ENCODE measurements at regions not wholly inside any gene's neighbourhood (a gene's known extent, or its start where the extent isn't known, plus 50 kb on each side); places are given as distances from the start of the nearest gene placed in this dataset.

- Mint-ChIP-seq H3K4me1 (ENCODE audit: low read depth) (no peaks in the 10 kb centered on the region), H3K9me3 (peaks cover 3% of the 10 kb centered on the region), H3K27ac (no peak overlapping the region), H3K36me3 (ENCODE audit: low read depth) (no peaks in the 10 kb centered on the region), H3K4me3 (no peak overlapping the region), H3K27me3 (ENCODE audit: insufficient read depth) (no peaks in the 10 kb centered on the region)
- DNase-seq (ENCODE audit: low spot score): no peak
- intact Hi-C loops (cut with micrococcal nuclease): no loop called here
Measured at GRCh38 chr13:47337781-47338507, 441.1 kb upstream of the HTR2A start.

GRCh38 chr13:47334173-47334572, 437.3 kb upstream of the HTR2A start:
- Mint-ChIP-seq H3K9me3 (no peaks in the 10 kb centered on the region), H3K4me3 (no peak overlapping the region), H3K27me3 (ENCODE audit: insufficient read depth) (no peaks in the 10 kb centered on the region), H3K36me3 (ENCODE audit: low read depth) (no peaks in the 10 kb centered on the region), H3K4me1 (ENCODE audit: low read depth) (no peaks in the 10 kb centered on the region), H3K27ac (no peak overlapping the region)
- intact Hi-C loops (cut with micrococcal nuclease): no loop called here
- DNase-seq (ENCODE audit: low spot score): no peak

- no peak overlapping the region for H3K4me3 Mint-ChIP-seq
- H3K36me3 Mint-ChIP-seq (ENCODE audit: low read depth): no peaks in the 10 kb centered on the region
- no peak overlapping the region for H3K27ac Mint-ChIP-seq
- no peak for DNase-seq (ENCODE audit: low spot score)
- no peaks in the 10 kb centered on the region for H3K4me1 Mint-ChIP-seq (ENCODE audit: low read depth)
- H3K9me3 Mint-ChIP-seq: no peaks in the 10 kb centered on the region
- no peaks in the 10 kb centered on the region for H3K27me3 Mint-ChIP-seq (ENCODE audit: insufficient read depth)
- intact Hi-C loops (cut with micrococcal nuclease): no loop called here
Measured at GRCh38 chr13:47332149-47332548, 435.3 kb upstream of the HTR2A start.

GRCh38 chr13:47330031-47330430, 433.2 kb upstream of the HTR2A start:
- no peaks in the 10 kb centered on the region for H3K4me1 Mint-ChIP-seq (ENCODE audit: low read depth)
- H3K36me3 Mint-ChIP-seq (ENCODE audit: low read depth): no peaks in the 10 kb centered on the region
- intact Hi-C loops (cut with micrococcal nuclease): no loop called here
- H3K4me3 Mint-ChIP-seq: no peak overlapping the region
- no peaks in the 10 kb centered on the region for H3K9me3 Mint-ChIP-seq
- H3K27me3 Mint-ChIP-seq (ENCODE audit: insufficient read depth): no peaks in the 10 kb centered on the region
- no peak for DNase-seq (ENCODE audit: low spot score)
- no peak overlapping the region for H3K27ac Mint-ChIP-seq

GRCh38 chr13:47327861-47328260, 431.0 kb upstream of the HTR2A start:
- DNase-seq (ENCODE audit: low spot score): no peak
- intact Hi-C loops (cut with micrococcal nuclease): no loop called here
- Mint-ChIP-seq H3K27ac (no peak overlapping the region), H3K36me3 (ENCODE audit: low read depth) (no peaks in the 10 kb centered on the region), H3K27me3 (ENCODE audit: insufficient read depth) (no peaks in the 10 kb centered on the region), H3K4me1 (ENCODE audit: low read depth) (no peaks in the 10 kb centered on the region), H3K4me3 (no peak overlapping the region), H3K9me3 (no peaks in the 10 kb centered on the region)

- Mint-ChIP-seq H3K36me3 (ENCODE audit: low read depth) (no peaks in the 10 kb centered on the region), H3K4me3 (no peak overlapping the region), H3K4me1 (ENCODE audit: low read depth) (no peaks in the 10 kb centered on the region), H3K27me3 (ENCODE audit: insufficient read depth) (no peaks in the 10 kb centered on the region), H3K9me3 (no peaks in the 10 kb centered on the region), H3K27ac (no peak overlapping the region)
- no peak for DNase-seq (ENCODE audit: low spot score)
- intact Hi-C loops (cut with micrococcal nuclease): no loop called here
Measured at GRCh38 chr13:47326061-47326460, 429.2 kb upstream of the HTR2A start.

- Mint-ChIP-seq H3K4me1 (ENCODE audit: low read depth) (no peaks in the 10 kb centered on the region), H3K4me3 (no peak overlapping the region), H3K36me3 (ENCODE audit: low read depth) (no peaks in the 10 kb centered on the region), H3K27ac (no peak overlapping the region), H3K27me3 (ENCODE audit: insufficient read depth) (no peaks in the 10 kb centered on the region), H3K9me3 (no peaks in the 10 kb centered on the region)
- no peak for DNase-seq (ENCODE audit: low spot score)
- intact Hi-C loops (cut with micrococcal nuclease): no loop called here
Measured at GRCh38 chr13:47317356-47317755, 420.5 kb upstream of the HTR2A start.

GRCh38 chr13:47310401-47310800, 413.5 kb upstream of the HTR2A start:
- Mint-ChIP-seq H3K27me3 (ENCODE audit: insufficient read depth) (peaks cover 2% of the 10 kb centered on the region), H3K4me3 (no peak overlapping the region), H3K36me3 (ENCODE audit: low read depth) (no peaks in the 10 kb centered on the region), H3K9me3 (no peaks in the 10 kb centered on the region), H3K4me1 (ENCODE audit: low read depth) (no peaks in the 10 kb centered on the region), H3K27ac (no peak overlapping the region)
- intact Hi-C loops (cut with micrococcal nuclease): no loop called here
- DNase-seq (ENCODE audit: low spot score): no peak

- H3K9me3 Mint-ChIP-seq: no peaks in the 10 kb centered on the region
- H3K4me1 Mint-ChIP-seq (ENCODE audit: low read depth): no peaks in the 10 kb centered on the region
- peaks cover 2% of the 10 kb centered on the region for H3K27me3 Mint-ChIP-seq (ENCODE audit: insufficient read depth)
- H3K4me3 Mint-ChIP-seq: no peak overlapping the region
- H3K36me3 Mint-ChIP-seq (ENCODE audit: low read depth): no peaks in the 10 kb centered on the region
- no peak overlapping the region for H3K27ac Mint-ChIP-seq
- intact Hi-C loops (cut with micrococcal nuclease): no loop called here
- DNase-seq (ENCODE audit: low spot score): no peak
Measured at GRCh38 chr13:47306991-47307390, 410.1 kb upstream of the HTR2A start.

GRCh38 chr13:47303626-47304025, 406.8 kb upstream of the HTR2A start:
- no peaks in the 10 kb centered on the region for H3K4me1 Mint-ChIP-seq (ENCODE audit: low read depth)
- no peak overlapping the region for H3K27ac Mint-ChIP-seq
- H3K27me3 Mint-ChIP-seq (ENCODE audit: insufficient read depth): no peaks in the 10 kb centered on the region
- DNase-seq (ENCODE audit: low spot score): no peak
- no peak overlapping the region for H3K4me3 Mint-ChIP-seq
- intact Hi-C loops (cut with micrococcal nuclease): no loop called here
- H3K9me3 Mint-ChIP-seq: peaks cover 5% of the 10 kb centered on the region
- H3K36me3 Mint-ChIP-seq (ENCODE audit: low read depth): no peaks in the 10 kb centered on the region

GRCh38 chr13:47299304-47299703, 402.5 kb upstream of the HTR2A start:
- H3K4me1 Mint-ChIP-seq (ENCODE audit: low read depth): no peaks in the 10 kb centered on the region
- H3K4me3 Mint-ChIP-seq: no peak overlapping the region
- H3K9me3 Mint-ChIP-seq: peaks cover 5% of the 10 kb centered on the region
- no peaks in the 10 kb centered on the region for H3K27me3 Mint-ChIP-seq (ENCODE audit: insufficient read depth)
- no peak for DNase-seq (ENCODE audit: low spot score)
- intact Hi-C loops (cut with micrococcal nuclease): no loop called here
- H3K36me3 Mint-ChIP-seq (ENCODE audit: low read depth): no peaks in the 10 kb centered on the region
- H3K27ac Mint-ChIP-seq: no peak overlapping the region

GRCh38 chr13:47298506-47298905, 401.7 kb upstream of the HTR2A start:
- Mint-ChIP-seq H3K27me3 (ENCODE audit: insufficient read depth) (no peaks in the 10 kb centered on the region), H3K4me1 (ENCODE audit: low read depth) (no peaks in the 10 kb centered on the region), H3K36me3 (ENCODE audit: low read depth) (no peaks in the 10 kb centered on the region), H3K4me3 (no peak overlapping the region), H3K27ac (no peak overlapping the region), H3K9me3 (peaks cover 5% of the 10 kb centered on the region)
- no peak for DNase-seq (ENCODE audit: low spot score)
- intact Hi-C loops (cut with micrococcal nuclease): no loop called here

- no peak for DNase-seq (ENCODE audit: low spot score)
- no peak overlapping the region for H3K4me3 Mint-ChIP-seq
- no peaks in the 10 kb centered on the region for H3K36me3 Mint-ChIP-seq (ENCODE audit: low read depth)
- intact Hi-C loops (cut with micrococcal nuclease): no loop called here
- H3K27me3 Mint-ChIP-seq (ENCODE audit: insufficient read depth): no peaks in the 10 kb centered on the region
- no peaks in the 10 kb centered on the region for H3K4me1 Mint-ChIP-seq (ENCODE audit: low read depth)
- H3K9me3 Mint-ChIP-seq: no peaks in the 10 kb centered on the region
- H3K27ac Mint-ChIP-seq: no peak overlapping the region
Measured at GRCh38 chr13:47294691-47295090, 397.8 kb upstream of the HTR2A start.

- no peaks in the 10 kb centered on the region for H3K36me3 Mint-ChIP-seq (ENCODE audit: low read depth)
- H3K9me3 Mint-ChIP-seq: no peaks in the 10 kb centered on the region
- H3K4me3 Mint-ChIP-seq: no peak overlapping the region
- H3K27me3 Mint-ChIP-seq (ENCODE audit: insufficient read depth): no peaks in the 10 kb centered on the region
- intact Hi-C loops (cut with micrococcal nuclease): no loop called here
- no peaks in the 10 kb centered on the region for H3K4me1 Mint-ChIP-seq (ENCODE audit: low read depth)
- DNase-seq (ENCODE audit: low spot score): no peak
- H3K27ac Mint-ChIP-seq: no peak overlapping the region
Measured at GRCh38 chr13:47291107-47291656, 394.3 kb upstream of the HTR2A start.

Measured in activated T-helper 1 cell treated with anti-CD3 and anti-CD28 coated beads, Interleukin-12 subunit alpha, Interleukin-12 subunit beta, Interleukin-2, Interleukin-4 antibody, amounts not matched to agents 30 ng/mL and 10 ng/mL and 1 ng/mL, durations not matched to agents 14 hours and 24 hours and 36 hours (primary cell).